D341Med (cell line): ENCODE measurements at regions not wholly inside any gene's neighbourhood (a gene's known extent, or its start where the extent isn't known, plus 50 kb on each side); places are given as distances from the start of the nearest gene placed in this dataset.

Experiments
- DNase-seq: peaks from one replicate; pipeline ENCODE4 v3.0.0; 2012; ENCODE audit warnings: low spot score

- DNase-seq, result no peak
These were observed 65.5 kb downstream of the ANKRD60 start for GRCh38 chr20:58162986-58163385.

GRCh38 chr20:58161192-58161591 lies 67.3 kb downstream of the ANKRD60 start:
- no peak for DNase-seq

- no peak for DNase-seq
These were observed 67.9 kb downstream of the ANKRD60 start for GRCh38 chr20:58160451-58161061.

GRCh38 chr20:58155148-58155925 lies 73.1 kb downstream of the ANKRD60 start:
- no peak for DNase-seq

- DNase-seq, result no peak
These were observed 74.3 kb downstream of the ANKRD60 start for GRCh38 chr20:58154113-58154512.

- no peak for DNase-seq
These were observed 75.3 kb downstream of the ANKRD60 start for GRCh38 chr20:58153121-58153520.

- DNase-seq, result no peak
These were observed 77.7 kb downstream of the ANKRD60 start for GRCh38 chr20:58150772-58151171.

- no peak for DNase-seq
These were observed 78.9 kb downstream of the ANKRD60 start for GRCh38 chr20:58149437-58150091.

GRCh38 chr20:58148891-58149290 lies 79.6 kb downstream of the ANKRD60 start:
- no peak for DNase-seq

- DNase-seq, result no peak
These were observed 80.7 kb downstream of the ANKRD60 start for GRCh38 chr20:58147628-58148370.

GRCh38 chr20:58146746-58147140 lies 81.7 kb downstream of the ANKRD60 start:
- no peak for DNase-seq

- DNase-seq, result no peak
These were observed 82.2 kb downstream of the ANKRD60 start for GRCh38 chr20:58146081-58146745.

- no peak for DNase-seq
These were observed 82.9 kb downstream of the ANKRD60 start for GRCh38 chr20:58145506-58146080.

GRCh38 chr20:58144096-58144495 lies 84.4 kb downstream of the ANKRD60 start:
- no peak for DNase-seq

GRCh38 chr20:58143531-58143930 lies 84.9 kb downstream of the ANKRD60 start:
- DNase-seq, result no peak

GRCh38 chr20:58142843-58143185 lies 85.6 kb downstream of the ANKRD60 start:
- no peak for DNase-seq

- DNase-seq, result peak; percentile 10
These were observed 86.2 kb downstream of the ANKRD60 start for GRCh38 chr20:58141971-58142842.

- DNase-seq, result peak; percentile 18
These were observed 87.0 kb downstream of the ANKRD60 start for GRCh38 chr20:58141496-58141895.

GRCh38 chr20:58140787-58141425 lies 87.5 kb downstream of the ANKRD60 start:
- no peak for DNase-seq
